Parathyroid adenoma (tissue), 2 donors: ENCODE measurements at regions not wholly inside any gene's neighbourhood (a gene's known extent, or its start where the extent isn't known, plus 50 kb on each side); places are given as distances from the start of the nearest gene placed in this dataset.

Experiments
- H2AFZ ChIP-seq: fragments of 300-600 bp; sonication (generic); one replicate; pipeline ENCODE4 v1.7.0; 2017; ENCODE audit warnings: antibody characterized with exemption, mild to moderate bottlenecking
- H3K27ac ChIP-seq: fragments of 300-600 bp; sonication (generic); one replicate; pipeline ENCODE4 v1.7.0; 2017
- H3K27me3 ChIP-seq: fragments of 300-600 bp; sonication (generic); one replicate; pipeline ENCODE4 v1.7.0; 2017; ENCODE audit warnings: low read length; ENCODE audit not compliant: control insufficient read depth, insufficient read depth
- H3K36me3 ChIP-seq: fragments of 300-600 bp; sonication (generic); one replicate; pipeline ENCODE4 v1.7.0; 2017; ENCODE audit warnings: low read length; ENCODE audit not compliant: control insufficient read depth, insufficient read depth
- H3K4me1 ChIP-seq: fragments of 300-600 bp; sonication (generic); one replicate; pipeline ENCODE4 v1.7.0; 2017; ENCODE audit warnings: control low read depth
- H3K4me2 ChIP-seq: fragments of 300-600 bp; sonication (generic); one replicate; pipeline ENCODE4 v1.7.0; 2017; ENCODE audit warnings: low read length
- H3K4me3 ChIP-seq: fragments of 300-600 bp; sonication (generic); one replicate; pipeline ENCODE4 v1.7.0; 2017; ENCODE audit warnings: low read depth, low read length
- H3K79me2 ChIP-seq: fragments of 300-600 bp; sonication (generic); one replicate; pipeline ENCODE4 v1.7.0; 2017; ENCODE audit warnings: control low read depth
- H3K9ac ChIP-seq: fragments of 300-600 bp; sonication (generic); one replicate; pipeline ENCODE4 v1.7.0; 2017; ENCODE audit warnings: mild to moderate bottlenecking
- H3K9me3 ChIP-seq: fragments of 300-600 bp; sonication (generic); one replicate; pipeline ENCODE4 v1.7.0; 2017; ENCODE audit warnings: low read length; ENCODE audit not compliant: control insufficient read depth
- TF ChIP-seq, protein P1 (sequence below): fragments of 300-600 bp; sonication (generic); IDR thresholded peaks from one replicate; pipeline ENCODE4 v1.7.0; 2017; ENCODE audit warnings: antibody characterized with exemption, mild to moderate bottlenecking
- donor health status: primary hyperparathyroidism.

DNA sequence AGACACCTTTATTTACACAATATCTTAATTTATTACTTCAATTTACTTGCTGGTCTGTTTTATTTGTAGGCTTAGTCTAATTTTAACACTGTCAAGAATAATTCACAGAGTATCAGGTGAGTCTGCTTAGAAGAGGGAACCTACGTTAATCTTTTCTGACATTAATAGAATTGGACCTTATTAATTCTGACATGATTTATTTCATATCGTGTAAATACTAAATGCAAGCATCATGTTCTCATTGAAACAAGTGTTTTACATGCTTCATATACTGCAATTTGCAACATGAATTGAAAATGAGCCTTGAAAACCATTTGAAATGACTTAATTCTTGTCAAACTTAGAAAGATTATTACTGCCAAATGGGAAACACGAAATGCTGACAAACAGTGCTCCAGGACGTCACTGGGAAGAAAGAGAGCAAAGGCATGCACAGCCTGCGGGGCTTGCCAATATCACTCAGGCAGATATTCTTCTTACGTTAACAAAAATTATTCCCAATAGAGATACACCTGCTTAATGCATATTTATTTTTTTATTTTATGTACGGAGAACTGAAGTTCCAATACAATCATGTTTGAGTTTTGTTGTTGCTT, 282.0 kb upstream of the AKR1E2 start:
- TF ChIP-seq, protein P1, sequence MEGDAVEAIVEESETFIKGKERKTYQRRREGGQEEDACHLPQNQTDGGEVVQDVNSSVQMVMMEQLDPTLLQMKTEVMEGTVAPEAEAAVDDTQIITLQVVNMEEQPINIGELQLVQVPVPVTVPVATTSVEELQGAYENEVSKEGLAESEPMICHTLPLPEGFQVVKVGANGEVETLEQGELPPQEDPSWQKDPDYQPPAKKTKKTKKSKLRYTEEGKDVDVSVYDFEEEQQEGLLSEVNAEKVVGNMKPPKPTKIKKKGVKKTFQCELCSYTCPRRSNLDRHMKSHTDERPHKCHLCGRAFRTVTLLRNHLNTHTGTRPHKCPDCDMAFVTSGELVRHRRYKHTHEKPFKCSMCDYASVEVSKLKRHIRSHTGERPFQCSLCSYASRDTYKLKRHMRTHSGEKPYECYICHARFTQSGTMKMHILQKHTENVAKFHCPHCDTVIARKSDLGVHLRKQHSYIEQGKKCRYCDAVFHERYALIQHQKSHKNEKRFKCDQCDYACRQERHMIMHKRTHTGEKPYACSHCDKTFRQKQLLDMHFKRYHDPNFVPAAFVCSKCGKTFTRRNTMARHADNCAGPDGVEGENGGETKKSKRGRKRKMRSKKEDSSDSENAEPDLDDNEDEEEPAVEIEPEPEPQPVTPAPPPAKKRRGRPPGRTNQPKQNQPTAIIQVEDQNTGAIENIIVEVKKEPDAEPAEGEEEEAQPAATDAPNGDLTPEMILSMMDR, result no peak
- H3K4me1 ChIP-seq, result no peaks in the 10 kb centered on the region
- no peak overlapping the region for H3K4me2 ChIP-seq
- H3K27me3 ChIP-seq, result no peaks in the 10 kb centered on the region
- H3K79me2 ChIP-seq, result no peaks in the 10 kb centered on the region
- no peak overlapping the region for H3K9ac ChIP-seq
- H3K4me3 ChIP-seq, result no peak overlapping the region
- H3K36me3 ChIP-seq, result no peaks in the 10 kb centered on the region
- no peak overlapping the region for H2AFZ ChIP-seq
- H3K27ac ChIP-seq, result no peak overlapping the region
- no peaks in the 10 kb centered on the region for H3K9me3 ChIP-seq

DNA sequence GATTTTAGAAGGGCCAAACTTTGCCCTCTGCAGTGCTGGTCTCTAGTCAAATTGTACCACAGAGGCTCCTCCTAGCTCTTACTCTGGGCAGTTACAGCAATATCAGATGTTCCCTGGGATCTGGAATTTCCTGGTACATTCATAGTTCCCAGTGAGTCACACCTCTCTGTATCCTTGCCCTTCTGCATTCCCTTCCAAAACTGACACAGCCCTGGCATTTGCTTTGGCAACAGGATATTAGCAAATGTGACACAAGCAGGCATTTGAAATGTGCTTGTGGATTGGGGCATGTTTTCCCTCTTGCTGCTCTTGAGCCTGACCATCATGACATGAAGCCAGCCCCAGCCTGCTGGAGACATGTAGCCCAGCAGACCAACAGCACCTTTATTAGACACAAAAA, 284.7 kb upstream of the AKR1E2 start:
- H3K36me3 ChIP-seq, result no peaks in the 10 kb centered on the region
- H3K27ac ChIP-seq, result no peak overlapping the region
- TF ChIP-seq, protein P1, result no peak
- no peaks in the 10 kb centered on the region for H3K79me2 ChIP-seq
- H3K4me1 ChIP-seq, result no peaks in the 10 kb centered on the region
- no peak overlapping the region for H3K9ac ChIP-seq
- no peaks in the 10 kb centered on the region for H3K9me3 ChIP-seq
- H2AFZ ChIP-seq, result no peak overlapping the region
- H3K27me3 ChIP-seq, result no peaks in the 10 kb centered on the region
- H3K4me3 ChIP-seq, result no peak overlapping the region
- no peak overlapping the region for H3K4me2 ChIP-seq

DNA sequence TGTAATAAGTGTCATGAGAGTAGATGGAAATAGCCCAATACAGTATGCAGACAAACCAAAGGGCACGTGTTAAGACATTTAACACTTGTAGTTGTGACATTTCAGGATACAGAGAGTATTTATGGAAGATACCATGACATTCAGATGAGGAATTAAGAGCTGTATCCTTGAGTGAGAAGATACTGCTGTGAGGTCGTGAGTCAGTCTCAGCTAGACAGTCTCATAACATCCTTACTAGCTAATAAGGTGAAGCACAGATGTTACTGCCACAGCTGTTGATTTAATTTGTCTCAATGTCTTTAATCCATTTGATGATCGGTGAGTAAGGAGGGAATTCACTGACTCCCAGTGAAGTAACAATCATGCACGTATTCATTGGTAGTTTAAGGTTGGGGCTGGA, 288.0 kb upstream of the AKR1E2 start:
- Histone ChIP-seq H3K79me2 (no peaks in the 10 kb centered on the region), H3K4me1 (no peaks in the 10 kb centered on the region), H3K27ac (no peak overlapping the region), H3K4me2 (no peak overlapping the region), H3K4me3 (no peak overlapping the region), H3K27me3 (no peaks in the 10 kb centered on the region), H3K9ac (no peak overlapping the region), H3K36me3 (no peaks in the 10 kb centered on the region), H2AFZ (no peak overlapping the region), H3K9me3 (no peaks in the 10 kb centered on the region)
- TF ChIP-seq, protein P1, result no peak

DNA sequence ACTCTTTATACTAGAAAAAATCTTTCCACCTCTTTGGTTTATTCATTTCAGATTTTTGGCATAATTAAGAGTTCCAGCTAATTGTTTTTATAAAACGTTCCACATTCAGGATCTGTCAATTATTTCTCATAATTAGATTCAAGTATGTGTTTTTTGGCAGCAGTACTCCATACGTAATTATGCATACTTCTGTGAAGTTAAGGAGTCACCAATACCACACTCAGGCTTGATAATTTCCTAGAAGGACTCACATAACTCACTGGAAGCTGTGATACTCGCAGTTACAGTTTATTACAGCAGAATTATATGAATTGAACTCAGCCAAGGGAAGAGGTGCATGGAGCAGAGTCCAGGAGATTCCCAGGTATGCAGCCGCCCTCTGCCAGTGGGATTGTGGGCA, 290.5 kb upstream of the AKR1E2 start:
- TF ChIP-seq, protein P1, result no peak
- Histone ChIP-seq H3K27me3 (no peaks in the 10 kb centered on the region), H3K9me3 (no peaks in the 10 kb centered on the region), H2AFZ (no peak overlapping the region), H3K27ac (no peak overlapping the region), H3K4me2 (no peak overlapping the region), H3K36me3 (no peaks in the 10 kb centered on the region), H3K79me2 (no peaks in the 10 kb centered on the region), H3K4me1 (no peaks in the 10 kb centered on the region), H3K9ac (no peak overlapping the region), H3K4me3 (no peak overlapping the region)

DNA sequence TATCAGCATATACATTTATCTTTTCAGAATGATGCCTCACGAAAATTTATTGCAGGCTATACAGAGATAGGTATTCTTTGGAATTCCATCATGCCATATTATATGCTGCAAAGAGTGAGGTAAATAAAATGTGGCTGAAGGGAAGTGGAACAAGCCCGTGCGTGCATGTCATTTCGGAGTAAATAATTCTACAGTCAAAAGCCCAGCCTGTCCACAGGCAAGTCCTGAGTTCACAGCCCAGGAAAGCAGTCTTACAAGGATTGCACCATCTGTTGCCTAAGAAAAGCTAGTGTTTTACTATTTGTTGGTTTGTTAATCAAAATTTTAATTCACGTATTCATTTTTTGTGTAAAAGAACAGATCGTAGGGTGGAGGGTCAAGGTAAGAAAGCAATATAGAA, 292.4 kb upstream of the AKR1E2 start:
- no peak overlapping the region for H2AFZ ChIP-seq
- H3K27me3 ChIP-seq, result no peaks in the 10 kb centered on the region
- no peaks in the 10 kb centered on the region for H3K79me2 ChIP-seq
- H3K4me2 ChIP-seq, result no peak overlapping the region
- no peak overlapping the region for H3K4me3 ChIP-seq
- H3K27ac ChIP-seq, result no peak overlapping the region
- no peaks in the 10 kb centered on the region for H3K4me1 ChIP-seq
- no peaks in the 10 kb centered on the region for H3K9me3 ChIP-seq
- H3K36me3 ChIP-seq, result no peaks in the 10 kb centered on the region
- no peak overlapping the region for H3K9ac ChIP-seq
- TF ChIP-seq, protein P1, result no peak
